ENCODE measurements at regions not wholly inside any gene's neighbourhood (a gene's known extent, or its start where the extent isn't known, plus 50 kb on each side); places are given as distances from the start of the nearest gene placed in this dataset.

DNA sequence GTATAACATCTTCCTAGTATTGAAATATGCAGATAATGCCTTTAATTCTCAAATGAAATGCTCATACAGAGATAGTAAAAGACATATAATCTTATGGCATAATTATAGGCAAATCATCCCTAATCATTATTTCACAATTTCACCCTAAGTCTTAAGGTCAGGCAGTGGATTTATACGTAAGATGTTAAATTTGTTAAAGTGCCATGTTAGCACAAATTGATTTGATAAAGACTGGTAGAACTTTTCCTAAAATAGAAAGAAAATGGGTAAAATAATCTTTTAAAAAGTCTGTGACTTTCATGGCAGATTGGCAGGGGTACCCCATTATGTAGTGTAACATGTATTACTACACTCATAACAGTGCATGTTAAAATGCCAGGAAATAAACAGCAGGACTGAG, 1092.7 kb upstream of the GOT2 start:
- Histone ChIP-seq H4K20me1 (replicated peaks; ENCODE audit: insufficient read depth) (no peaks in the 10 kb centered on the region), H3K27ac (ENCODE audit: low read depth) (no peak overlapping the region), H3K9me2 (ENCODE audit: insufficient read depth) (no peaks in the 10 kb centered on the region), H3F3A (replicated peaks; ENCODE audit: low read depth) (no peaks in the 10 kb centered on the region), H3K4me3 (no peak overlapping the region), H3K4me2 (no peak overlapping the region), H3K79me2 (replicated peaks; ENCODE audit: insufficient read depth) (no peaks in the 10 kb centered on the region), H3K27me3 (ENCODE audit: insufficient read depth) (no peaks in the 10 kb centered on the region), H2AFZ (no peak overlapping the region), H3K36me3 (ENCODE audit: insufficient read depth) (no peaks in the 10 kb centered on the region), H3K4me1 (ENCODE audit: insufficient read depth) (no peaks in the 10 kb centered on the region)
- H3K27me3 Mint-ChIP-seq (ENCODE audit: insufficient read depth, low read depth, poor library complexity), result no peaks in the 10 kb centered on the region
- ATAC-seq, result no peak
- H3K9me3 Mint-ChIP-seq, result no peaks in the 10 kb centered on the region; the same call in 2 of the 3 replicates
- no peaks in the 10 kb centered on the region for H3K36me3 Mint-ChIP-seq (ENCODE audit: low read depth)
- H3K27ac Mint-ChIP-seq, result no peak overlapping the region
- TF ChIP-seq EZH2phosphoT487 (IDR thresholded peaks at IDR 0.05; ENCODE audit: unreplicated experiment), result no peak
- TF ChIP-seq STAT1 (IDR thresholded peaks at IDR 0.05; ENCODE audit: unreplicated experiment), result no peak
- TF ChIP-seq, protein P1, sequence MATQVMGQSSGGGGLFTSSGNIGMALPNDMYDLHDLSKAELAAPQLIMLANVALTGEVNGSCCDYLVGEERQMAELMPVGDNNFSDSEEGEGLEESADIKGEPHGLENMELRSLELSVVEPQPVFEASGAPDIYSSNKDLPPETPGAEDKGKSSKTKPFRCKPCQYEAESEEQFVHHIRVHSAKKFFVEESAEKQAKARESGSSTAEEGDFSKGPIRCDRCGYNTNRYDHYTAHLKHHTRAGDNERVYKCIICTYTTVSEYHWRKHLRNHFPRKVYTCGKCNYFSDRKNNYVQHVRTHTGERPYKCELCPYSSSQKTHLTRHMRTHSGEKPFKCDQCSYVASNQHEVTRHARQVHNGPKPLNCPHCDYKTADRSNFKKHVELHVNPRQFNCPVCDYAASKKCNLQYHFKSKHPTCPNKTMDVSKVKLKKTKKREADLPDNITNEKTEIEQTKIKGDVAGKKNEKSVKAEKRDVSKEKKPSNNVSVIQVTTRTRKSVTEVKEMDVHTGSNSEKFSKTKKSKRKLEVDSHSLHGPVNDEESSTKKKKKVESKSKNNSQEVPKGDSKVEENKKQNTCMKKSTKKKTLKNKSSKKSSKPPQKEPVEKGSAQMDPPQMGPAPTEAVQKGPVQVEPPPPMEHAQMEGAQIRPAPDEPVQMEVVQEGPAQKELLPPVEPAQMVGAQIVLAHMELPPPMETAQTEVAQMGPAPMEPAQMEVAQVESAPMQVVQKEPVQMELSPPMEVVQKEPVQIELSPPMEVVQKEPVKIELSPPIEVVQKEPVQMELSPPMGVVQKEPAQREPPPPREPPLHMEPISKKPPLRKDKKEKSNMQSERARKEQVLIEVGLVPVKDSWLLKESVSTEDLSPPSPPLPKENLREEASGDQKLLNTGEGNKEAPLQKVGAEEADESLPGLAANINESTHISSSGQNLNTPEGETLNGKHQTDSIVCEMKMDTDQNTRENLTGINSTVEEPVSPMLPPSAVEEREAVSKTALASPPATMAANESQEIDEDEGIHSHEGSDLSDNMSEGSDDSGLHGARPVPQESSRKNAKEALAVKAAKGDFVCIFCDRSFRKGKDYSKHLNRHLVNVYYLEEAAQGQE (IDR thresholded peaks at IDR 0.05; ENCODE audit: unreplicated experiment), result no peak
- TF ChIP-seq, protein P2, sequence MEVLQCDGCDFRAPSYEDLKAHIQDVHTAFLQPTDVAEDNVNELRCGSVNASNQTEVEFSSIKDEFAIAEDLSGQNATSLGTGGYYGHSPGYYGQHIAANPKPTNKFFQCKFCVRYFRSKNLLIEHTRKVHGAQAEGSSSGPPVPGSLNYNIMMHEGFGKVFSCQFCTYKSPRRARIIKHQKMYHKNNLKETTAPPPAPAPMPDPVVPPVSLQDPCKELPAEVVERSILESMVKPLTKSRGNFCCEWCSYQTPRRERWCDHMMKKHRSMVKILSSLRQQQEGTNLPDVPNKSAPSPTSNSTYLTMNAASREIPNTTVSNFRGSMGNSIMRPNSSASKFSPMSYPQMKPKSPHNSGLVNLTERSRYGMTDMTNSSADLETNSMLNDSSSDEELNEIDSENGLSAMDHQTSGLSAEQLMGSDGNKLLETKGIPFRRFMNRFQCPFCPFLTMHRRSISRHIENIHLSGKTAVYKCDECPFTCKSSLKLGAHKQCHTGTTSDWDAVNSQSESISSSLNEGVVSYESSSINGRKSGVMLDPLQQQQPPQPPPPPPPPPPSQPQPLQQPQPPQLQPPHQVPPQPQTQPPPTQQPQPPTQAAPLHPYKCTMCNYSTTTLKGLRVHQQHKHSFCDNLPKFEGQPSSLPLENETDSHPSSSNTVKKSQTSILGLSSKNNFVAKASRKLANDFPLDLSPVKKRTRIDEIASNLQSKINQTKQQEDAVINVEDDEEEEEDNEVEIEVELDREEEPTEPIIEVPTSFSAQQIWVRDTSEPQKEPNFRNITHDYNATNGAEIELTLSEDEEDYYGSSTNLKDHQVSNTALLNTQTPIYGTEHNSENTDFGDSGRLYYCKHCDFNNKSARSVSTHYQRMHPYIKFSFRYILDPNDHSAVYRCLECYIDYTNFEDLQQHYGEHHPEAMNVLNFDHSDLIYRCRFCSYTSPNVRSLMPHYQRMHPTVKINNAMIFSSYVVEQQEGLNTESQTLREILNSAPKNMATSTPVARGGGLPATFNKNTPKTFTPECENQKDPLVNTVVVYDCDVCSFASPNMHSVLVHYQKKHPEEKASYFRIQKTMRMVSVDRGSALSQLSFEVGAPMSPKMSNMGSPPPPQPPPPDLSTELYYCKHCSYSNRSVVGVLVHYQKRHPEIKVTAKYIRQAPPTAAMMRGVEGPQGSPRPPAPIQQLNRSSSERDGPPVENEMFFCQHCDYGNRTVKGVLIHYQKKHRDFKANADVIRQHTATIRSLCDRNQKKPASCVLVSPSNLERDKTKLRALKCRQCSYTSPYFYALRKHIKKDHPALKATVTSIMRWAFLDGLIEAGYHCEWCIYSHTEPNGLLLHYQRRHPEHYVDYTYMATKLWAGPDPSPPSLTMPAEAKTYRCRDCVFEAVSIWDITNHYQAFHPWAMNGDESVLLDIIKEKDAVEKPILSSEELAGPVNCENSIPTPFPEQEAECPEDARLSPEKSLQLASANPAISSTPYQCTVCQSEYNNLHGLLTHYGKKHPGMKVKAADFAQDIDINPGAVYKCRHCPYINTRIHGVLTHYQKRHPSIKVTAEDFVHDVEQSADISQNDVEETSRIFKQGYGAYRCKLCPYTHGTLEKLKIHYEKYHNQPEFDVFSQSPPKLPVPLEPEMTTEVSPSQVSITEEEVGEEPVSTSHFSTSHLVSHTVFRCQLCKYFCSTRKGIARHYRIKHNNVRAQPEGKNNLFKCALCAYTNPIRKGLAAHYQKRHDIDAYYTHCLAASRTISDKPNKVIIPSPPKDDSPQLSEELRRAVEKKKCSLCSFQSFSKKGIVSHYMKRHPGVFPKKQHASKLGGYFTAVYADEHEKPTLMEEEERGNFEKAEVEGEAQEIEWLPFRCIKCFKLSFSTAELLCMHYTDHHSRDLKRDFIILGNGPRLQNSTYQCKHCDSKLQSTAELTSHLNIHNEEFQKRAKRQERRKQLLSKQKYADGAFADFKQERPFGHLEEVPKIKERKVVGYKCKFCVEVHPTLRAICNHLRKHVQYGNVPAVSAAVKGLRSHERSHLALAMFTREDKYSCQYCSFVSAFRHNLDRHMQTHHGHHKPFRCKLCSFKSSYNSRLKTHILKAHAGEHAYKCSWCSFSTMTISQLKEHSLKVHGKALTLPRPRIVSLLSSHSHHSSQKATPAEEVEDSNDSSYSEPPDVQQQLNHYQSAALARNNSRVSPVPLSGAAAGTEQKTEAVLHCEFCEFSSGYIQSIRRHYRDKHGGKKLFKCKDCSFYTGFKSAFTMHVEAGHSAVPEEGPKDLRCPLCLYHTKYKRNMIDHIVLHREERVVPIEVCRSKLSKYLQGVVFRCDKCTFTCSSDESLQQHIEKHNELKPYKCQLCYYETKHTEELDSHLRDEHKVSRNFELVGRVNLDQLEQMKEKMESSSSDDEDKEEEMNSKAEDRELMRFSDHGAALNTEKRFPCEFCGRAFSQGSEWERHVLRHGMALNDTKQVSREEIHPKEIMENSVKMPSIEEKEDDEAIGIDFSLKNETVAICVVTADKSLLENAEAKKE (CRISPR knock-in tag; IDR thresholded peaks at IDR 0.05), result no peak
- TF ChIP-seq, protein P3, sequence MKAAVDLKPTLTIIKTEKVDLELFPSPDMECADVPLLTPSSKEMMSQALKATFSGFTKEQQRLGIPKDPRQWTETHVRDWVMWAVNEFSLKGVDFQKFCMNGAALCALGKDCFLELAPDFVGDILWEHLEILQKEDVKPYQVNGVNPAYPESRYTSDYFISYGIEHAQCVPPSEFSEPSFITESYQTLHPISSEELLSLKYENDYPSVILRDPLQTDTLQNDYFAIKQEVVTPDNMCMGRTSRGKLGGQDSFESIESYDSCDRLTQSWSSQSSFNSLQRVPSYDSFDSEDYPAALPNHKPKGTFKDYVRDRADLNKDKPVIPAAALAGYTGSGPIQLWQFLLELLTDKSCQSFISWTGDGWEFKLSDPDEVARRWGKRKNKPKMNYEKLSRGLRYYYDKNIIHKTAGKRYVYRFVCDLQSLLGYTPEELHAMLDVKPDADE (IDR thresholded peaks at IDR 0.05), result no peak
- TF ChIP-seq, protein P4, sequence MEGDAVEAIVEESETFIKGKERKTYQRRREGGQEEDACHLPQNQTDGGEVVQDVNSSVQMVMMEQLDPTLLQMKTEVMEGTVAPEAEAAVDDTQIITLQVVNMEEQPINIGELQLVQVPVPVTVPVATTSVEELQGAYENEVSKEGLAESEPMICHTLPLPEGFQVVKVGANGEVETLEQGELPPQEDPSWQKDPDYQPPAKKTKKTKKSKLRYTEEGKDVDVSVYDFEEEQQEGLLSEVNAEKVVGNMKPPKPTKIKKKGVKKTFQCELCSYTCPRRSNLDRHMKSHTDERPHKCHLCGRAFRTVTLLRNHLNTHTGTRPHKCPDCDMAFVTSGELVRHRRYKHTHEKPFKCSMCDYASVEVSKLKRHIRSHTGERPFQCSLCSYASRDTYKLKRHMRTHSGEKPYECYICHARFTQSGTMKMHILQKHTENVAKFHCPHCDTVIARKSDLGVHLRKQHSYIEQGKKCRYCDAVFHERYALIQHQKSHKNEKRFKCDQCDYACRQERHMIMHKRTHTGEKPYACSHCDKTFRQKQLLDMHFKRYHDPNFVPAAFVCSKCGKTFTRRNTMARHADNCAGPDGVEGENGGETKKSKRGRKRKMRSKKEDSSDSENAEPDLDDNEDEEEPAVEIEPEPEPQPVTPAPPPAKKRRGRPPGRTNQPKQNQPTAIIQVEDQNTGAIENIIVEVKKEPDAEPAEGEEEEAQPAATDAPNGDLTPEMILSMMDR (conservative IDR thresholded peaks at IDR 0.05; ENCODE audit: low read depth in 2 of 2), result no peak
- no peak for TF ChIP-seq POLR2AphosphoS5 (IDR thresholded peaks at IDR 0.05; ENCODE audit: low read depth)
- TF ChIP-seq JUNB (IDR thresholded peaks at IDR 0.05; ENCODE audit: unreplicated experiment), result no peak
- no peak for TF ChIP-seq ZNF114 (CRISPR knock-in tag; IDR thresholded peaks at IDR 0.05)
- TF ChIP-seq ZNF331 (CRISPR knock-in tag; IDR thresholded peaks at IDR 0.05; ENCODE audit: low read depth), result no peak
- TF ChIP-seq CREB1 (CRISPR knock-in tag; IDR thresholded peaks at IDR 0.05; ENCODE audit: low read depth), result no peak
- no peak for TF ChIP-seq EZH2 (IDR thresholded peaks at IDR 0.05; ENCODE audit: low read depth, unreplicated experiment)
- TF ChIP-seq NANOG (IDR thresholded peaks at IDR 0.05; ENCODE audit: borderline replicate concordance), result no peak
- H3K4me1 Mint-ChIP-seq, result no peaks in the 10 kb centered on the region
- no peak overlapping the region for H3K4me3 Mint-ChIP-seq
- DNase-seq (ENCODE audit: low spot score), result no peak
